Vagina (tissue), 2 donors: ENCODE measurements at regions not wholly inside any gene's neighbourhood (a gene's known extent, or its start where the extent isn't known, plus 50 kb on each side); places are given as distances from the start of the nearest gene placed in this dataset.

Experiments used
- DNase-seq, 2 donors: peaks; one replicate each; pipeline ENCODE4 v3.0.0-alpha.2; 2017; ENCODE audit errors: extremely low spot score in 2 of 2
- H3K27ac ChIP-seq: fragments of 200-600 bp; sonication (generic); one replicate; pipeline ENCODE4 v1.5.1; 2019
- H3K27me3 ChIP-seq: fragments of 200-600 bp; sonication (generic); one replicate; pipeline ENCODE4 v1.5.1; 2019
- H3K36me3 ChIP-seq, 2 donors: fragments of 200-600 bp; sonication (generic); one replicate each; pipeline ENCODE4 v1.5.1; 2017 to 2019
- H3K4me1 ChIP-seq: fragments of 200-600 bp; sonication (generic); one replicate; pipeline ENCODE4 v1.5.1; 2019
- H3K4me3 ChIP-seq, 2 donors: fragments of 200-600 bp; sonication (generic); 1 replicate in 1 of 2; 2 replicates in 1 of 2; pipeline ENCODE4 v1.5.1; 2016 to 2019
- H3K9me3 ChIP-seq: fragments of 200-600 bp; sonication (generic); one replicate; pipeline ENCODE4 v1.5.1; 2019
- CTCF ChIP-seq, 3 experiments: fragments of 450-650 bp in 2 of 3; fragments of 200-600 bp in 1 of 3; sonication (generic) in 1 of 3; IDR thresholded peaks; one replicate each; pipeline ENCODE4 v1.5.1; 2017 to 2019; ENCODE audit warnings: antibody characterized with exemption in 3 of 3, mild to moderate bottlenecking in 2 of 3, moderate library complexity in 2 of 3
- POLR2A ChIP-seq, 2 donors: fragments of 450-650 bp; IDR thresholded peaks; one replicate each; pipeline ENCODE4 v1.6.1; 2017; ENCODE audit warnings: antibody characterized with exemption in 2 of 2, mild to moderate bottlenecking in 2 of 2, moderate library complexity in 2 of 2
- POLR2AphosphoS5 ChIP-seq, 2 donors: sonication (generic); formaldehyde crosslinking; IDR thresholded peaks; one replicate each; pipeline ENCODE4 v1.9.0; 2017; ENCODE audit warnings: antibody characterized with exemption in 2 of 2, mild to moderate bottlenecking in 2 of 2, low read depth in 1 of 2; ENCODE audit not compliant: insufficient read depth in 1 of 2
- intact Hi-C: fragments of 100-400 bp; cut with DNase I; formaldehyde crosslinking; loops from one replicate; pipeline ENCODE4 v1.15.1; 2023

DNA sequence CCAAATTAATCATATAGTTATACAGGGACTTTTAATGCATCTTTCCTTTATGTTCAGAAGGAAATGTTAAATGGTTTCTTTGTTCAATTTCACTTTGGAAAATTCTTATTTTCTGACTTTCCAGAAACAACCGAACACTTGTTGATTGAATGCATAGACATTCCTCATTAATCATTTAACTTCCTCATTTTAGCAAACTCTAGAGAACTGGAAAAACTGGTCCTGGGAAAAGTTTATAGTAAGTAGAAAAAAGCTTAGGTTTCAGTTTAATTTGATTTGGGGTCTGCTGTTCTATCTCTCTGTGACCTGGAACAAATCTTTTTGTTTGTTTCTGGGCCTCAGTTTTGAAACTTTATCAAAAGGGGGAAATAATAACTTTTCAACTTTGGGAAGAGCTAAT is 320.4 kb downstream of the CMPK2 start:
- Histone ChIP-seq H3K36me3 (no peaks in the 10 kb centered on the region), H3K4me1 (no peaks in the 10 kb centered on the region), H3K27ac (no peak overlapping the region), H3K9me3 (no peaks in the 10 kb centered on the region), H3K4me3 (no peak overlapping the region), H3K27me3 (no peaks in the 10 kb centered on the region)
- no peak for DNase-seq
- TF ChIP-seq POLR2A (IDR thresholded peaks at IDR 0.05) (no peak), CTCF (IDR thresholded peaks at IDR 0.05) (no peak), POLR2AphosphoS5 (IDR thresholded peaks at IDR 0.05; ENCODE audit: insufficient read depth in 1 of 2, low read depth in 1 of 2) (no peak)
- intact Hi-C loops, result no loop called here

DNA sequence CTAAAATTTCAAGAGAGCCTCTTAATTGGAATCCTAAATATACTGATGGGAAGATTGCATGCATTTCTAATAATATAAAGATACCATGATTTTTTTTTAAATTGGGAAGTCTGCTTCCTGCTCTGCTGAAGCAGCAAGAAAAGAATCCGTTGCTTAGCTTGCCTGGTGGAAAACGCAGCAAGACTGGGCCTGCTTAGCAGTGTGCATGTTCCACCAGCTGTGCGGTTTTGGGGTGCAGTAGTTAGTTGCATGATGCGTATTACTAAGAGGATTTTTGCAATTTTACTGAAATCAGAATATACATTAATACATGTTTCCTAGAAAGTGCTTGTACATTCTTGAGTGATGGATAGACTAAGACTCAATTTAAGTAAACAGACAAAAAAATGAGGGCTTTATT is 319.9 kb downstream of the CMPK2 start:
- Histone ChIP-seq H3K9me3 (no peaks in the 10 kb centered on the region), H3K4me1 (no peaks in the 10 kb centered on the region), H3K27ac (no peak overlapping the region), H3K27me3 (no peaks in the 10 kb centered on the region), H3K4me3 (no peak overlapping the region), H3K36me3 (no peaks in the 10 kb centered on the region)
- TF ChIP-seq CTCF (IDR thresholded peaks at IDR 0.05) (no peak), POLR2A (IDR thresholded peaks at IDR 0.05) (no peak), POLR2AphosphoS5 (IDR thresholded peaks at IDR 0.05; ENCODE audit: insufficient read depth in 1 of 2, low read depth in 1 of 2) (no peak)
- intact Hi-C loops, result no loop called here
- no peak for DNase-seq

GRCh38 chr2:6554466-6554865 is 311.2 kb downstream of the CMPK2 start:
- no peaks in the 10 kb centered on the region for H3K4me1 ChIP-seq
- no peak for TF ChIP-seq POLR2AphosphoS5 (IDR thresholded peaks at IDR 0.05; ENCODE audit: insufficient read depth in 1 of 2, low read depth in 1 of 2)
- no peak for TF ChIP-seq CTCF (IDR thresholded peaks at IDR 0.05)
- no peak for TF ChIP-seq POLR2A (IDR thresholded peaks at IDR 0.05)
- no peaks in the 10 kb centered on the region for H3K36me3 ChIP-seq
- DNase-seq, result no peak
- H3K27ac ChIP-seq, result no peak overlapping the region
- intact Hi-C loops, result no loop called here
- H3K27me3 ChIP-seq, result no peaks in the 10 kb centered on the region
- H3K4me3 ChIP-seq, result no peak overlapping the region
- no peaks in the 10 kb centered on the region for H3K9me3 ChIP-seq

- Histone ChIP-seq H3K4me3 (no peak overlapping the region), H3K36me3 (no peaks in the 10 kb centered on the region), H3K9me3 (no peaks in the 10 kb centered on the region), H3K27ac (no peak overlapping the region), H3K27me3 (no peaks in the 10 kb centered on the region), H3K4me1 (no peaks in the 10 kb centered on the region)
- DNase-seq, result no peak
- intact Hi-C loops, result no loop called here
- TF ChIP-seq POLR2AphosphoS5 (IDR thresholded peaks at IDR 0.05; ENCODE audit: insufficient read depth in 1 of 2, low read depth in 1 of 2) (no peak), POLR2A (IDR thresholded peaks at IDR 0.05) (no peak), CTCF (IDR thresholded peaks at IDR 0.05) (no peak)
These were observed 309.0 kb downstream of the CMPK2 start for GRCh38 chr2:6556755-6557154.

DNA sequence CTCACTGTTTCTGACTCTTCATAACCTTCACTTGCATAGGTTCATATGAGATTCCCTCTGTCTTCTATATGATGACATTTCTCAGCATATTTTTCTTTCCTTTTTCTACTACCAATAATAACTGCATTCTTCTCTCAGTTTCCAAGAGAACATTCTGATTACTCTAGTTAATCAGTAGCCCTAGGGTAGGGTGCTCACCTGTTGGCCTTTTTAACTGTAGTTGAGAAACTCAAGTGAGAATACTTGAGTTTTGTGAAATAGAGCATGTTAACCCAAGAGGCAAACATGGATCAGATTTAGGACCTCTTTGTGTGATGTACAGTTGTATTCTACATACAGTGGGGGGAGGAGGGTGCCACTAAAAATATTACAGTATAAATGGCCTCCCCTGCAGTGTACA is 308.0 kb downstream of the CMPK2 start:
- Histone ChIP-seq H3K4me1 (no peaks in the 10 kb centered on the region), H3K9me3 (no peaks in the 10 kb centered on the region), H3K27me3 (no peaks in the 10 kb centered on the region), H3K4me3 (no peak overlapping the region), H3K36me3 (no peaks in the 10 kb centered on the region), H3K27ac (no peak overlapping the region)
- no peak for TF ChIP-seq POLR2AphosphoS5 (IDR thresholded peaks at IDR 0.05; ENCODE audit: insufficient read depth in 1 of 2, low read depth in 1 of 2)
- no peak for TF ChIP-seq CTCF (IDR thresholded peaks at IDR 0.05)
- no peak for TF ChIP-seq POLR2A (IDR thresholded peaks at IDR 0.05)
- no peak for DNase-seq
- intact Hi-C loops, result no loop called here
